ENCODE measurements at regions not wholly inside any gene's neighbourhood (a gene's known extent, or its start where the extent isn't known, plus 50 kb on each side); places are given as distances from the start of the nearest gene placed in this dataset.

DNA sequence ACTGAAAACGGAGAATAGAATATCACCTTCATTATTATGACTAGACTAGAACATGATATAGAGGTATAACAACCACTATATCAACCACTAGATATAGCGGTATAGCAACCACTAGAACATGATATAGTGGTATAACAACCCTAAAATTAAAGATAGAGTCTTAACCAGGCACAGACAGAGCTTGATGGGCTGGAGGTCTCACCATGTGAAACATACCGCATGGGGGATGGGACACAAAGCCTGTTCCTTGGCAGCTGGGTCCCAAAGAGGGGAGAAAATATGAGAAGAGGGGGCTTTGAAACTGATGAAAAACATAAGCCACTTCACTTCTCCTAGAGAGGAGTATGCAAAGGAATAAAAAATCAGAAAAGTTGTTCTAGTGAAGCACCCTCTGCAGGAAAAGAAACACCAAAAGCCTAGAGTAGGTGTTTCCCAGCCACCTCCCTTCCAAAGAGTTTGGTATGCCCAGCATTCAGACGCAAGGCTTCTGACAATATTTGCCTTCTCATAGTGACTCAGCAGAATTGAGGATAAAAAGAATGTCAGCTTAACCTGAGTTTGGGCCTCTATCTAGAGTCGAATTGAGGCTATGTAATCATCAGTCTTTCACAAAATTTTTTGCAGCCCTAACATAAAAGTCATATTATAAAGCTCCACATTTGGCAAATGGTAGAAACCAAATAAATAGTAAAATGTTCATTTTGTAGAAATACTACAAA lies 316.4 kb downstream of the NOVA1 start:
- TF ChIP-seq GABPA (IDR thresholded peaks at IDR 0.05; ENCODE audit: low read depth) (no peak), POLR2AphosphoS5 (IDR thresholded peaks at IDR 0.05; ENCODE audit: low read depth, low read length) (no peak), CTCF (IDR thresholded peaks at IDR 0.05) (no peak), YY1 (IDR thresholded peaks at IDR 0.05; ENCODE audit: low read depth) (no peak), JUND (IDR thresholded peaks at IDR 0.05) (no peak), EZH2phosphoT487 (IDR thresholded peaks at IDR 0.05; ENCODE audit: borderline replicate concordance, low read depth) (no peak)
- TF ChIP-seq, protein P1, sequence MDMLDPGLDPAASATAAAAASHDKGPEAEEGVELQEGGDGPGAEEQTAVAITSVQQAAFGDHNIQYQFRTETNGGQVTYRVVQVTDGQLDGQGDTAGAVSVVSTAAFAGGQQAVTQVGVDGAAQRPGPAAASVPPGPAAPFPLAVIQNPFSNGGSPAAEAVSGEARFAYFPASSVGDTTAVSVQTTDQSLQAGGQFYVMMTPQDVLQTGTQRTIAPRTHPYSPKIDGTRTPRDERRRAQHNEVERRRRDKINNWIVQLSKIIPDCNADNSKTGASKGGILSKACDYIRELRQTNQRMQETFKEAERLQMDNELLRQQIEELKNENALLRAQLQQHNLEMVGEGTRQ (IDR thresholded peaks at IDR 0.05; ENCODE audit: borderline replicate concordance, low read depth, low read length), result no peak
- TF ChIP-seq, protein P2, sequence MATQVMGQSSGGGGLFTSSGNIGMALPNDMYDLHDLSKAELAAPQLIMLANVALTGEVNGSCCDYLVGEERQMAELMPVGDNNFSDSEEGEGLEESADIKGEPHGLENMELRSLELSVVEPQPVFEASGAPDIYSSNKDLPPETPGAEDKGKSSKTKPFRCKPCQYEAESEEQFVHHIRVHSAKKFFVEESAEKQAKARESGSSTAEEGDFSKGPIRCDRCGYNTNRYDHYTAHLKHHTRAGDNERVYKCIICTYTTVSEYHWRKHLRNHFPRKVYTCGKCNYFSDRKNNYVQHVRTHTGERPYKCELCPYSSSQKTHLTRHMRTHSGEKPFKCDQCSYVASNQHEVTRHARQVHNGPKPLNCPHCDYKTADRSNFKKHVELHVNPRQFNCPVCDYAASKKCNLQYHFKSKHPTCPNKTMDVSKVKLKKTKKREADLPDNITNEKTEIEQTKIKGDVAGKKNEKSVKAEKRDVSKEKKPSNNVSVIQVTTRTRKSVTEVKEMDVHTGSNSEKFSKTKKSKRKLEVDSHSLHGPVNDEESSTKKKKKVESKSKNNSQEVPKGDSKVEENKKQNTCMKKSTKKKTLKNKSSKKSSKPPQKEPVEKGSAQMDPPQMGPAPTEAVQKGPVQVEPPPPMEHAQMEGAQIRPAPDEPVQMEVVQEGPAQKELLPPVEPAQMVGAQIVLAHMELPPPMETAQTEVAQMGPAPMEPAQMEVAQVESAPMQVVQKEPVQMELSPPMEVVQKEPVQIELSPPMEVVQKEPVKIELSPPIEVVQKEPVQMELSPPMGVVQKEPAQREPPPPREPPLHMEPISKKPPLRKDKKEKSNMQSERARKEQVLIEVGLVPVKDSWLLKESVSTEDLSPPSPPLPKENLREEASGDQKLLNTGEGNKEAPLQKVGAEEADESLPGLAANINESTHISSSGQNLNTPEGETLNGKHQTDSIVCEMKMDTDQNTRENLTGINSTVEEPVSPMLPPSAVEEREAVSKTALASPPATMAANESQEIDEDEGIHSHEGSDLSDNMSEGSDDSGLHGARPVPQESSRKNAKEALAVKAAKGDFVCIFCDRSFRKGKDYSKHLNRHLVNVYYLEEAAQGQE (IDR thresholded peaks at IDR 0.05; ENCODE audit: low read depth, low read length), result no peak

All from SK-N-SH (cell line).